ENCODE measurements at regions not wholly inside any gene's neighbourhood (a gene's known extent, or its start where the extent isn't known, plus 50 kb on each side); places are given as distances from the start of the nearest gene placed in this dataset.
"Not testable (repeated sequence)": the region's sequence is repeated elsewhere in the genome, so short reads cannot be mapped to it uniquely, and the experiment has no call there.

GRCh38 chr3:191882289-191882688 lies 421.3 kb downstream of the PYDC2 start:
- no peak for DNase-seq

GRCh38 chr3:191884132-191884531 lies 423.2 kb downstream of the PYDC2 start:
- DNase-seq: no peak

- no peak for DNase-seq
Measured at GRCh38 chr3:191889106-191889505, 428.1 kb downstream of the PYDC2 start.

GRCh38 chr3:191889756-191890155 lies 428.8 kb downstream of the PYDC2 start:
- DNase-seq: no peak

- no peak for DNase-seq
Measured at GRCh38 chr3:191894406-191894805, 433.4 kb downstream of the PYDC2 start.

- DNase-seq: no peak
Measured at GRCh38 chr3:191901741-191902140, 440.8 kb downstream of the PYDC2 start.

GRCh38 chr3:191912616-191913204 lies 451.7 kb downstream of the PYDC2 start:
- no peak for DNase-seq

GRCh38 chr3:191915712-191916111 lies 454.7 kb downstream of the PYDC2 start:
- no peak for DNase-seq

- no peak for DNase-seq
Measured at GRCh38 chr3:191919491-191920026, 458.6 kb downstream of the PYDC2 start.

- no peak for DNase-seq
Measured at GRCh38 chr3:191922570-191922969, 461.6 kb downstream of the PYDC2 start.

- DNase-seq: not testable (repeated sequence)
Measured at GRCh38 chr3:191927183-191927817, 466.3 kb downstream of the PYDC2 start.

- not testable (repeated sequence) for DNase-seq
Measured at GRCh38 chr3:191927998-191928397, 467.0 kb downstream of the PYDC2 start.

GRCh38 chr3:191944835-191945234 lies 483.9 kb downstream of the PYDC2 start:
- DNase-seq: no peak

- no peak for DNase-seq
Measured at GRCh38 chr3:191952186-191952585, 491.2 kb downstream of the PYDC2 start.

- no peak for DNase-seq
Measured at GRCh38 chr3:191952609-191953008, 491.6 kb downstream of the PYDC2 start.

- peak; percentile 34 to 67 for DNase-seq
Measured at GRCh38 chr3:191958980-191959671, 498.2 kb downstream of the PYDC2 start.

- no peak for DNase-seq
Measured at GRCh38 chr3:191959876-191960413, 499.0 kb downstream of the PYDC2 start.

- DNase-seq: no peak
Measured at GRCh38 chr3:191961022-191961421, 500.1 kb downstream of the PYDC2 start.

GRCh38 chr3:191961529-191961928 lies 500.6 kb downstream of the PYDC2 start:
- no peak for DNase-seq

GRCh38 chr3:191962324-191962723 lies 501.4 kb downstream of the PYDC2 start:
- DNase-seq: no peak

GRCh38 chr3:191963182-191963581 lies 502.2 kb downstream of the PYDC2 start:
- DNase-seq: no peak

- DNase-seq: no peak
Measured at GRCh38 chr3:191966556-191966955, 505.6 kb downstream of the PYDC2 start.

- no peak for DNase-seq
Measured at GRCh38 chr3:191968299-191968698, 507.3 kb downstream of the PYDC2 start.

Measured in Kasumi-1 (cell line).